ENCODE measurements at regions not wholly inside any gene's neighbourhood (a gene's known extent, or its start where the extent isn't known, plus 50 kb on each side); places are given as distances from the start of the nearest gene placed in this dataset.

GRCh38 chr12:126855768-126856167 is 1411.2 kb upstream of the TMEM132C start:
- DNase-seq (ENCODE audit: low read depth) = no peak

- no peak for DNase-seq (ENCODE audit: low read depth)
Measured at GRCh38 chr12:126856958-126857357, 1410.0 kb upstream of the TMEM132C start.

DNA sequence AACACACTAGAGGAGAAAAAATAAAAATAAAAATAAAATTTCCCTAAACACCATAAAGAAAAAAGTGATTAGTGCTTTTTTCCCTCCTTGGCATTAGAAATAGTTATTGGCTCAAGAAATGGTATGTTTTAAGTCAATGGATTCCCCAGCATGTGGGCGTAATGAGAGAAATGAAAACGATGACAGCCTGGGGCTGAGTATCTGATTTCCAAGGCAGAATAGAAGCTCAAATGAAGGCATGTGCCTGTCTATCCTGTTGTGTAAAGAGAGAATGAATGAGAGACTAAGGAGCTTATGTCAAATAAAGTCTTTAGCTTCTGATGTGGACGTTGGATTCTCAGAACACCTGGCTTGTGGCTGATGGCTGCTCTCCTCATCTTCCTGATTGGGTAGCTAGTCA is 1408.4 kb upstream of the TMEM132C start:
- no peak for DNase-seq (ENCODE audit: low read depth)

DNA sequence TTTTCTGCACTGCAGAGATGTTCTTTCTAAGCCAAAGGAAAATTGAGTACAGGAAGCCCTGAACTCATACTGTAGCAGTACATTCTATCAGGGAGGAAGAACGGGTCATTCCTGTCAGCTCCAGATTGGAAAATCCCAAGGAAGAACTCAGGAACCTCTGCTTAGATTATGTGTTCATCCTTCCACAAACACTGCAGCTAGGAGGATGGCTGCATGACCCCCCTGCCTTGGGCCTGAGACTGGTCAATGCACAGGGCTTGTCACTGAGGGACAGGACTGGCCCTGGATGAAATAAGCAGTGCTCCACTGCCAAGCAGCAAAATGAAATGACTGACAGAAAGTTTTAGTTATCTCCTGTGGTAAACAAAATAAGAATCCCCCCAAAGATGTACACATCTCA is 1406.8 kb upstream of the TMEM132C start:
- DNase-seq (ENCODE audit: low read depth) = no peak

GRCh38 chr12:126862500-126862899 is 1404.5 kb upstream of the TMEM132C start:
- DNase-seq (ENCODE audit: low read depth) = no peak

DNA sequence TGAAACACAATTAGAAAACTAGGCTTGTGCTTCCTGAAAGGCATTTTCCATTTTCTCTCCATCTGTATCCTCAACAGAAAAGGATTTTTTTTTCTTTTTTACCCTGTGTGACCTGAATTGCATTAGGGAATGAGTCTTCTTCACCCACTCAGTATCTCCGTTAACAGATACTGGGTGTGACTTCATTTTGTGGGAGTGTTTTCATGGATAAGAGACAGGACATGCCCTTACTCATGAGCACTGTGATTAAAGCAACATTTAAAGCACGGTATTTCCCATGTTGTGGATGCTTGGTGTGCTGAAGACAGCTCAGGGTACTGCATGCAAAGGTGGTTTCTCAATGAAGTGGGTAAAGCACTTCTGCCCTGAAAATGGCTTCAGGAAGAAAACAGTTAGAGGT is 1397.3 kb upstream of the TMEM132C start:
- DNase-seq (ENCODE audit: low read depth) = no peak

DNA sequence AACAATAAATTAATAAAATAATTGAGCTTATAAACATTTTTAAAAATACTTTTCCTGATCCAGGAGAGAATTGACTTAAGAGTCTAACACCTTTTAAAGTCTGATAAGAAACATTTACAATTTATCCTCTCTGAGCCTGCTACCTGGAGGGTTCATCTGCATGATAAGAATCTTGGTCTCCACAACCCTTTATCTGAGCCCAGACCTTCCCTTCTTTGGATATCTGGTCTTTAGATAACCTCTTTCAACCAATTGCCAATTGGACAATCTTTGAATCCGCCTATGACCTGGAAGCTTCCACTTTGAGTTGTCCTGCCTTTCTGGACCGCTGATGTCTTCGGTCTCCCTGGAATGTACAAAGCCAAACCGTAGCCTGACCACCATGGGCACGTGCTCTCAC is 1393.3 kb upstream of the TMEM132C start:
- no peak for DNase-seq (ENCODE audit: low read depth)

DNA sequence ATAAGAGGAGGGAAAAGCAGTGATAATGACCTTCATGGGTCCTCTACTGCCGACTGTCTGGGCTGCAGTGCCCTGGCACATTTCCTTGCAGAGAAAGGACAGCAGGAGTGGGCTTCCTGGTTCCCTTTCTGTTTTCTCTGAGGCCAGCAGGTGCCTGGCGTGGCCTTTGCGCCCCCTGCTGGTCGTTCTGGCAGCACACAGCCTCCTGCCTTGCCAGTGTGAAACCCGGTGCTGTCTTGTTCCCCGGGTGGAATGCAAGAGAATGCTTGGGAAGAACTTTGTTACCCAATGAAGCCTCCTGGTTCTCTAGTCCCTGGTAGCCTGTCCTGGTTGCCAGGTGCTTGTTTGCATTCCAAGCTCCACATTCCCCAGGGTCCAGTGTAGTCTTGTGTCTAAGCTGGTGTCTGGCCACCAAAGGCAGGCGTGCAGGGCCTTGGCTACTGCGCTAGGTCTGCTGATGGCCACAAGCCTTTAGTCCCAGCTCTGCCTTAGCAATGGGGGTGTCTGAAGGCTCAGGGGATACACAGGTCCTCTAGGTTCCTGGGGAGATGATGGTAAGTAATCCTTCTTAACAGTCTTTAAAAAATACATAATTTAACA is 1392.4 kb upstream of the TMEM132C start:
- peak; percentile 22 for DNase-seq (ENCODE audit: low read depth)

DNA sequence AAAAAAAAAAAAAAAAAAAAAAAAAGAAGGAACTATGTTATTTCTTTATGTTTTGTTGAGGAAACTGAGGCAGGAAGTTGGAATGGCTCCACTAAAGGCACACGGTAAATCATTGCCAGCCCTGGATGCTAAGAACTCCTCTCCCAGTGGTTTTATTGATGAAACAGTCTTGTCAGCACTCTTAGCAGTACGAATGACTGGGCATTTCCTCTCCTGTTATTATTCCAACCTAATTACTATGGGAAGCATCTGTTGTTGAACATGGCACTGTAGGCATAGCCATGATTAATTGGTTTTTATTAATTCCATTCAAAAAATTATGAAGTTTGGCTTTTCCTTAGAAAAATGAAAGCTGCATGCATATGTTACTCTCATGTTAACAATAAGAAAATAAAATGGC is 1387.1 kb upstream of the TMEM132C start:
- DNase-seq (ENCODE audit: low read depth) = no peak

DNA sequence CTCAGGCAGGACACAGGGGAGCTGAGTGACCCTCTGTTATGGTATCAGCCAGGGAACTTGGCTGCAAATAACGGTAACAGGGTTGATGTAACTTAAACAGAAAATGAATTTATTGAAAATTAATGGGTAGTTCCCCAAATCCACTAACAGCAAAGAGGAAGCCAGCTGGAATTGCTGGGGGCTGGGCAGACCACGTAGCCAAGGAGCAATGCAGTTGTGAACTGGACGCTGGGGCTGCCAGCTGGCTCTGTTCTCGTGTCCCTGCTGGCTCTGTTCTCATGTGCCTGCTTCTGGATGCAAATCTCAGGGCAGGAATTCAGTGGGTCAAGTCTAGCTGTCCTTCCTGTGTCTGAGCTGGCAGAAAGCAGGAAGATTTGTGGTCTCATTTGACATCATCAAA is 1383.3 kb upstream of the TMEM132C start:
- no peak for DNase-seq (ENCODE audit: low read depth)

DNA sequence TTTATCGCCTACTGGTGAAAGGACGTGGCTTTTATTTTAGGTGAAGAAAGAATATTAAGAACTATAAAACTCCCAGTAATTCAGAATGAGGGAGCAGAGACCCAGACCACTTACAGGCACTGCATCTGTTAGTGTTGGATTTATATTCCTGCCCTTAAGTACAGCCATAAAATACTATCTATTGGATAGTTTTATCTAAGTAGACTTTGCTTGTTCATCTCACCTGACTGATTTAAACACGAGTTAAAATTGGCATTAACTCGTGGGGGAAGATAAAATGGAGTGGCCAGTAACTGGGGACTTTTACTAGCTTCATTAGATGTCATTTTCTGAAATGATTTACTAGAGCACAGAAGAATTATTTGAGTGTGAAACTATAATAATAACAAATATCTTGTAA is 1377.5 kb upstream of the TMEM132C start:
- DNase-seq (ENCODE audit: low read depth) = no peak

GRCh38 chr12:126890097-126890496 is 1376.9 kb upstream of the TMEM132C start:
- no peak for DNase-seq (ENCODE audit: low read depth)

DNA sequence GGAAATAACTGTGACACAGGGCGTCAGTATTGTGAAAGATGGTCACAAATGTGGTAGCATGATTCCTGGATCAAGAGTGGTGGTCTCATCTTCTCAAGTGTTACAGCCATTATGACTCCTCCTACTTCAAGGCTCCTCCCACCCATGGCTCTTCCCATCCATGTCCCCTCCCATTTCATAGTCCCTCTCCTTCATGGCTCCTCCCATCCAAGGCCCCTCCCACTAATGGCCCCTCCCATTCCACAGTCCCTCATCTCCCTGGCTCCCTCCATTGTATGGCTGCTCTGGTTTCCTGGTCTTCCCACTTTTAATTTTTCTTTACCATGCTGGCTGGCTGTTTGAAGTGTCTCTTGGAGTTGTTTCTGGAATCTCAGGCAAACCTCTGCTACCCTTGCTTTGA is 1375.2 kb upstream of the TMEM132C start:
- DNase-seq (ENCODE audit: low read depth) = no peak

- DNase-seq (ENCODE audit: low read depth) = no peak
Measured at GRCh38 chr12:126895951-126896913, 1370.7 kb upstream of the TMEM132C start.

DNA sequence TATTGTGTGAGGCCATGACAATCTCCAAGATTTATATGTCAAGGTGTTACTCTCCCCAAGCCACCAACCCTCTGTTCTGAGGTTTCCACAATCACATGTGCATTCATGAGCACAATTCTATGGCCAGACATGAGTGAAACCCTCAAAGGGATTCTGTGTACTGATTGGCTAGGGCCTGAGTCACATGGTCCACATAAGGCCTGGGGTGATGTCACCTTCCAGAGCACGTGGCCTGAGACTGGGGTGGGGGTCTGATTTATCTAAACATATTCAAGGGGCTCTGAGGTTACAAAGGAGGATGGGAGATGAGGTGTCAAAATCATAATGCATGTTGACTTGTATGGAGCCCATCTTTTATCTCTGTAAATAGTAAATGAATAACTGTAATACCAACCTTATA is 1369.9 kb upstream of the TMEM132C start:
- DNase-seq (ENCODE audit: low read depth) = no peak

GRCh38 chr12:126897778-126898177 is 1369.2 kb upstream of the TMEM132C start:
- DNase-seq (ENCODE audit: low read depth) = no peak

DNA sequence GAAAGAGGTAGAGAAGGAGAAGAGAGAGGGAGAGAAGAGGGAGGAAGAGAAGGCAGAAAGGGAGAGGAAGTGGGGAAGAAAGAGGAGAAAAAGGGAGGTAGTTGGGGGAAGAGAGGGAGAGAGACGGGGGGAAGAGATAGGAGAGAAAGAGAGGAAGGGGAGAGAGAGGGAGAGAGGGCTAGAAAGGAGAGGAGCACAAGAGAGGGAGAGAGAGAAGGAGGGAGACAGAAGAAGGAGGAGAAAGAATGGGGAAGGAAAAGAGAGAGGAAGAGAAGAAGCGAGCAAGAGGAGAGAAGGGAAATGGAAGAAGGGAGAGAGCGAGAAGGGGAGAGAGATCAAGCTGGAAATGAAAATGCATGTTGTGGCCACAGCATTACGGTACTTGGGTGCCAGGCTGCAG is 1368.4 kb upstream of the TMEM132C start:
- no peak for DNase-seq (ENCODE audit: low read depth)

DNA sequence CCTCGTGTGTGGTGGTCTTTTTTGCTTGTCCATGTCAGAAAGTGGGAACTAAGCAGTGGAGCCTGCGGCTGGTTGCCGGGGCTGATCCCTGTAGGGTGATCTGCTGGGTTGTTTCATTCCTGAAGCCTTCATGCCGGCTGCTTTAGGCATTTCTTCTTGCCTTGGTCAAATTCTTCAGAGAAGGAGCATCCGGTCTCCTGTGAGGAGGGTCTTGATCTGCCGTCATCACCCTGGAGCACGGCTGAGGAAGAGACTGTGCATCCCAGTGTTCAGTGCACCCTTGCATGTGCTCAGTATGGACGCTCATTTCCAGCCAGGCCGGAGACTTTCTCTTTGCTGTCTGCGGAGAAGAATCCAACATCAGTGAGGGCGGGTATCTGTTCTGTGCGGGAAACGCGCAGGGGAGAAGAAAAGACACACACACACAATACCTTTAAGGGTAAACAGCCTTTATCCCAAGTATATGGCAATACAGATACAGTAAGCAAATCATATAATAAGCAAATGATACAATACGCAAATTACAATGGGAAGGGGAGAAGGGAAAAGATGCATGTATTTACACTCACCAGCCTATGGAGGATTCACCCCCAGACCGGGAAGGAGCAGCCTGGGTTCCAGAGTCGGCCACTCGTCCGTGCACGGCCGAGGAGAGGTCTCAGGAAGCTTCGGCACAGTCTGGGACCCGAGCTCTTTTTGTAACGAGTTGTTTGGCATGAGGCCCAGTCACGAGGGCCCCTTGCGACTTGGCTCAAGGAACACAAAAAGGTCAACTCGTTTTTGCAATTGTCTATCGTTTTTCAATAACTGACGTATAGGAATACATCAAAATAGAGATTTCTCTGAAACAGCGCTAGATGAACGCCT is 1366.8 kb upstream of the TMEM132C start:
- no peak for DNase-seq (ENCODE audit: low read depth)

DNA sequence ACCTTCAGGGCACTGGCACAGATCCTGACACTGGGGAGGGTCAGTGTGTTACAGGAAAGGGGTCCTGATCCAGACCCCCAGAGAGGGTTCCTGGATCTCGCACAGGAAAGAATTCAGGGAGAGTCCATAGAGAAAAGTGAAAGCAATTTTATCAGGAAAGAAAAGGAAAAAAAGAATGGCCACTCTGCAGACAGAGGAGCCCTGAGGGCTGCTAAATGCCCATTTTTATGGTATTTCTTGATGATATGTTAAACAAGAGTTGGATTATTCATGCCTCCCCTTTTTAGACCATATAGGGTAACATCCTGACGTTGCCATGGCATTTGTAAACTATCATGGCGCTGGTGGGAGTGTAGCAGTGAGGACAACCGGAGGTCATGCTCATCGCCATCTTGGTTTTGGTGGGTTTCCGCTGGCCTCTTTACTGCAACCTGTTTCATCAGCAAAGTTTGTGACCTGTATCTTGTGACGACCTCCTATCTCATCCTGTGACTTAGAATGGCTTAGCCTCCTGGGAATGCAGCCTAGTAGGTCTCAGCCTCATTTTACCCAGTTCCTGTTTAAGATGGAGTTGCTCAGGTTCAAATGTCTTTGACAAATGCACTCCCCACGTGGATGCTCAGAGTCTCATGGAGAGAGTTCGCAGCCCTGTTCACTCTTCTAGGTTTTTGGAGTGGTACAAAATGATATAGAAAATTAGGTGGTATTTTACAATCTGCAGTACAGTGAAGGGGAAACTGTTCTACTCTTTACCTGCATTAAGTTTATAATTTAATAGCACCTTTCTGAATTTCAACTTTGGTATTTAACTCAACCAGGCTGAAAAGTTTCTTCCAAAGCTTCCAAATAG is 1363.7 kb upstream of the TMEM132C start:
- no peak for DNase-seq (ENCODE audit: low read depth)

GRCh38 chr12:126905752-126906151 is 1361.2 kb upstream of the TMEM132C start:
- DNase-seq (ENCODE audit: low read depth) = no peak

- no peak for DNase-seq (ENCODE audit: low read depth)
Measured at GRCh38 chr12:126907900-126908764, 1358.8 kb upstream of the TMEM132C start.

Data from GM04504 (cell line).